ENCODE measurements at regions not wholly inside any gene's neighbourhood (a gene's known extent, or its start where the extent isn't known, plus 50 kb on each side); places are given as distances from the start of the nearest gene placed in this dataset.
"Not testable (repeated sequence)": the region's sequence is repeated elsewhere in the genome, so short reads cannot be mapped to it uniquely, and the experiment has no call there.

- DNase-seq (ENCODE audit: low read depth) = no peak
These were observed 511.0 kb downstream of the XPNPEP1 start for GRCh38 chr10:109412353-109412752.

GRCh38 chr10:109411917-109412316 lies 511.4 kb downstream of the XPNPEP1 start:
- no peak for DNase-seq (ENCODE audit: low read depth)

GRCh38 chr10:109405338-109405737 lies 518.0 kb downstream of the XPNPEP1 start:
- DNase-seq (ENCODE audit: low read depth) = peak; percentile 18

- peak; percentile 12 for DNase-seq (ENCODE audit: low read depth)
These were observed 519.8 kb downstream of the XPNPEP1 start for GRCh38 chr10:109403551-109403950.

- DNase-seq (ENCODE audit: low read depth) = no peak
These were observed 529.9 kb downstream of the XPNPEP1 start for GRCh38 chr10:109393425-109393824.

- DNase-seq (ENCODE audit: low read depth) = no peak
These were observed 536.4 kb downstream of the XPNPEP1 start for GRCh38 chr10:109386921-109387320.

GRCh38 chr10:109386101-109386500 lies 537.2 kb downstream of the XPNPEP1 start:
- DNase-seq (ENCODE audit: low read depth) = peak; percentile 85

- no peak for DNase-seq (ENCODE audit: low read depth)
These were observed 544.1 kb downstream of the XPNPEP1 start for GRCh38 chr10:109379186-109379585.

GRCh38 chr10:109374215-109374614 lies 549.1 kb downstream of the XPNPEP1 start:
- peak; percentile 72 for DNase-seq (ENCODE audit: low read depth)

- no peak for DNase-seq (ENCODE audit: low read depth)
These were observed 564.0 kb downstream of the XPNPEP1 start for GRCh38 chr10:109359316-109359715.

- DNase-seq (ENCODE audit: low read depth) = no peak
These were observed 565.0 kb downstream of the XPNPEP1 start for GRCh38 chr10:109358325-109358724.

GRCh38 chr10:109348324-109348723 lies 575.0 kb downstream of the XPNPEP1 start:
- DNase-seq (ENCODE audit: low read depth) = no peak

GRCh38 chr10:109343293-109343692 lies 580.0 kb downstream of the XPNPEP1 start:
- peak; percentile 99 for DNase-seq (ENCODE audit: low read depth)

- DNase-seq (ENCODE audit: low read depth) = no peak
These were observed 581.3 kb downstream of the XPNPEP1 start for GRCh38 chr10:109341986-109342385.

- DNase-seq (ENCODE audit: low read depth) = no peak
These were observed 595.3 kb downstream of the XPNPEP1 start for GRCh38 chr10:109328001-109328400.

GRCh38 chr10:109327266-109327665 lies 596.0 kb downstream of the XPNPEP1 start:
- DNase-seq (ENCODE audit: low read depth) = peak; percentile 36

- DNase-seq (ENCODE audit: low read depth) = no peak
These were observed 598.6 kb downstream of the XPNPEP1 start for GRCh38 chr10:109324721-109325120.

- DNase-seq (ENCODE audit: low read depth) = no peak
These were observed 605.5 kb downstream of the XPNPEP1 start for GRCh38 chr10:109317746-109318366.

GRCh38 chr10:109314016-109314415 lies 609.3 kb downstream of the XPNPEP1 start:
- DNase-seq (ENCODE audit: low read depth) = not testable (repeated sequence)

GRCh38 chr10:109312555-109312954 lies 610.8 kb downstream of the XPNPEP1 start:
- DNase-seq (ENCODE audit: low read depth) = not testable (repeated sequence)

- DNase-seq (ENCODE audit: low read depth) = no peak
These were observed 614.3 kb downstream of the XPNPEP1 start for GRCh38 chr10:109308971-109309370.

GRCh38 chr10:109307102-109307501 lies 616.2 kb downstream of the XPNPEP1 start:
- not testable (repeated sequence) for DNase-seq (ENCODE audit: low read depth)

- peak; percentile 22 for DNase-seq (ENCODE audit: low read depth)
These were observed 616.6 kb downstream of the XPNPEP1 start for GRCh38 chr10:109306698-109307097.

- no peak for DNase-seq (ENCODE audit: low read depth)
These were observed 635.5 kb downstream of the XPNPEP1 start for GRCh38 chr10:109287858-109288257.
